Mesothelial cell of epicardium (in vitro differentiated cells): ENCODE measurements at regions not wholly inside any gene's neighbourhood (a gene's known extent, or its start where the extent isn't known, plus 50 kb on each side); places are given as distances from the start of the nearest gene placed in this dataset.

Experiments used
- DNase-seq, 2 experiments: peaks; one replicate each; pipeline ENCODE4 v3.0.0; 2021; ENCODE audit warnings: low spot score in 2 of 2; ENCODE audit not compliant: unreplicated experiment in 2 of 2
- H3K27ac Mint-ChIP-seq: 2 replicates; pipeline ENCODE4 v1.8.0; 2021; ENCODE audit warnings: mixed read lengths
- H3K27me3 Mint-ChIP-seq: 2 replicates; pipeline ENCODE4 v1.8.0; 2021; ENCODE audit warnings: low read depth, mixed read lengths
- H3K36me3 Mint-ChIP-seq: 2 replicates; pipeline ENCODE4 v1.8.0; 2021; ENCODE audit warnings: mixed read lengths
- H3K4me1 Mint-ChIP-seq: 2 replicates; pipeline ENCODE4 v1.8.0; 2021; ENCODE audit warnings: mixed read lengths
- H3K4me3 Mint-ChIP-seq: 2 replicates; pipeline ENCODE4 v1.8.0; 2021; ENCODE audit warnings: mild to moderate bottlenecking, moderate library complexity, mixed read lengths
- H3K9me3 Mint-ChIP-seq: 2 replicates; pipeline ENCODE4 v1.8.0; 2021; ENCODE audit warnings: mixed read lengths
- CTCF ChIP-seq: fragments of 200-600 bp; sonication (generic); IDR thresholded peaks from one replicate; pipeline ENCODE4 v1.5.0; 2021; ENCODE audit warnings: antibody characterized with exemption; ENCODE audit not compliant: unreplicated experiment

- DNase-seq: no peak
- peaks cover 2% of the 10 kb centered on the region for H3K36me3 Mint-ChIP-seq
- TF ChIP-seq CTCF: no peak
- H3K9me3 Mint-ChIP-seq: peaks cover 13% of the 10 kb centered on the region
- no peaks in the 10 kb centered on the region for H3K4me1 Mint-ChIP-seq
- no peaks in the 10 kb centered on the region for H3K27me3 Mint-ChIP-seq
- no peak overlapping the region for H3K27ac Mint-ChIP-seq
- H3K4me3 Mint-ChIP-seq: no peak overlapping the region
These were observed 397.9 kb upstream of the NR5A2 start for GRCh38 chr1:199629624-199630023.

GRCh38 chr1:199639453-199639852, 388.1 kb upstream of the NR5A2 start:
- H3K27me3 Mint-ChIP-seq: no peaks in the 10 kb centered on the region
- H3K9me3 Mint-ChIP-seq: peaks cover 29% of the 10 kb centered on the region
- no peaks in the 10 kb centered on the region for H3K36me3 Mint-ChIP-seq
- H3K4me3 Mint-ChIP-seq: no peak overlapping the region
- no peak for TF ChIP-seq CTCF
- no peak overlapping the region for H3K27ac Mint-ChIP-seq
- no peak for DNase-seq
- H3K4me1 Mint-ChIP-seq: no peaks in the 10 kb centered on the region

GRCh38 chr1:199641531-199641930, 386.0 kb upstream of the NR5A2 start:
- no peaks in the 10 kb centered on the region for H3K36me3 Mint-ChIP-seq
- no peak for DNase-seq
- TF ChIP-seq CTCF: no peak
- peaks cover 25% of the 10 kb centered on the region for H3K9me3 Mint-ChIP-seq
- no peaks in the 10 kb centered on the region for H3K27me3 Mint-ChIP-seq
- H3K4me1 Mint-ChIP-seq: no peaks in the 10 kb centered on the region
- H3K4me3 Mint-ChIP-seq: no peak overlapping the region
- H3K27ac Mint-ChIP-seq: no peak overlapping the region

- Mint-ChIP-seq H3K27ac (no peak overlapping the region), H3K4me1 (no peaks in the 10 kb centered on the region), H3K36me3 (no peaks in the 10 kb centered on the region), H3K27me3 (no peaks in the 10 kb centered on the region), H3K4me3 (no peak overlapping the region), H3K9me3 (peaks cover 37% of the 10 kb centered on the region)
- no peak for TF ChIP-seq CTCF
- no peak for DNase-seq
These were observed 382.6 kb upstream of the NR5A2 start for GRCh38 chr1:199644912-199645311.

GRCh38 chr1:199646761-199647160, 380.7 kb upstream of the NR5A2 start:
- TF ChIP-seq CTCF: no peak
- H3K4me3 Mint-ChIP-seq: no peak overlapping the region
- H3K36me3 Mint-ChIP-seq: no peaks in the 10 kb centered on the region
- no peak for DNase-seq
- peaks cover 43% of the 10 kb centered on the region for H3K9me3 Mint-ChIP-seq
- H3K4me1 Mint-ChIP-seq: no peaks in the 10 kb centered on the region
- no peak overlapping the region for H3K27ac Mint-ChIP-seq
- no peaks in the 10 kb centered on the region for H3K27me3 Mint-ChIP-seq

GRCh38 chr1:199657449-199657848, 370.1 kb upstream of the NR5A2 start:
- Mint-ChIP-seq H3K36me3 (no peaks in the 10 kb centered on the region), H3K9me3 (peaks cover 7% of the 10 kb centered on the region), H3K4me1 (no peaks in the 10 kb centered on the region), H3K27ac (no peak overlapping the region), H3K4me3 (no peak overlapping the region), H3K27me3 (peaks cover 2% of the 10 kb centered on the region)
- DNase-seq: no peak
- no peak for TF ChIP-seq CTCF
